OCI-LY1 (cell line): ENCODE measurements at regions not wholly inside any gene's neighbourhood (a gene's known extent, or its start where the extent isn't known, plus 50 kb on each side); places are given as distances from the start of the nearest gene placed in this dataset.

Source experiments
- H2AFZ ChIP-seq: fragments of 200-600 bp; sonication (generic), shearing (Covaris generic); 2 replicates; pipeline ENCODE4 v1.6.0; 2014; ENCODE audit warnings: antibody characterized with exemption, mild to moderate bottlenecking, low read length
- H3F3A ChIP-seq: fragments of 200-600 bp; sonication (generic), shearing (Covaris generic); 2 replicates; pipeline ENCODE4 v1.6.0; 2014; ENCODE audit warnings: mild to moderate bottlenecking, antibody characterized with exemption, low read length, moderate library complexity; ENCODE audit not compliant: insufficient read depth
- H3K27ac ChIP-seq: fragments of 200-600 bp; sonication (generic); 2 replicates; pipeline ENCODE4 v1.5.1; 2014; ENCODE audit warnings: low read length, mixed run types, mild to moderate bottlenecking, low read depth; ENCODE audit not compliant: poor library complexity, severe bottlenecking
- H3K27me3 ChIP-seq: fragments of 200-600 bp; sonication (generic); 2 replicates; pipeline ENCODE4 v1.6.0; 2014; ENCODE audit warnings: antibody characterized with exemption, mild to moderate bottlenecking, low read length, moderate library complexity; ENCODE audit not compliant: insufficient read depth
- H3K36me3 ChIP-seq: fragments of 200-600 bp; sonication (generic); 2 replicates; pipeline ENCODE4 v1.6.1; 2014; ENCODE audit warnings: mild to moderate bottlenecking, antibody characterized with exemption, low read length, moderate library complexity, mixed read lengths; ENCODE audit not compliant: insufficient read depth
- H3K4me1 ChIP-seq: fragments of 200-600 bp; sonication (generic); 2 replicates; pipeline ENCODE4 v1.5.1; 2014; ENCODE audit warnings: mild to moderate bottlenecking, low read length, moderate library complexity; ENCODE audit not compliant: insufficient read depth, severe bottlenecking
- H3K4me2 ChIP-seq: fragments of 200-600 bp; sonication (generic), shearing (Covaris generic); 2 replicates; pipeline ENCODE4 v1.6.1; 2014; ENCODE audit warnings: low read length
- H3K4me3 ChIP-seq: fragments of 200-600 bp; sonication (generic); 2 replicates; pipeline ENCODE4 v1.5.1; 2014; ENCODE audit warnings: low read length, low read depth, mild to moderate bottlenecking, mixed read lengths; ENCODE audit not compliant: poor library complexity, severe bottlenecking
- H3K79me2 ChIP-seq: fragments of 200-600 bp; shearing (Covaris generic); 2 replicates; pipeline ENCODE4 v1.6.1; 2016; ENCODE audit warnings: mixed run types, low read length, mixed read lengths; ENCODE audit not compliant: insufficient read depth
- H3K9ac ChIP-seq: fragments of 200-600 bp; sonication (generic), shearing (Covaris generic); 2 replicates; pipeline ENCODE4 v1.6.1; 2014; ENCODE audit warnings: mild to moderate bottlenecking, low read length, mixed read lengths
- H3K9me2 ChIP-seq: fragments of 200-600 bp; sonication (generic), shearing (Covaris generic); 2 replicates; pipeline ENCODE4 v1.6.1; 2014; ENCODE audit warnings: low read depth, mild to moderate bottlenecking, low read length, mixed read lengths
- H3K9me3 ChIP-seq: fragments of 200-600 bp; shearing (Covaris generic); 2 replicates; pipeline ENCODE4 v1.6.1; 2014; ENCODE audit warnings: low read length, mixed read lengths
- H4K20me1 ChIP-seq: fragments of 200-600 bp; sonication (generic), shearing (Covaris generic); 2 replicates; pipeline ENCODE4 v1.6.0; 2016; ENCODE audit warnings: mild to moderate bottlenecking, low read length; ENCODE audit not compliant: insufficient read depth
- CTCF ChIP-seq: fragments of 200-600 bp; sonication (generic), shearing (Covaris generic); IDR thresholded peaks from 2 replicates; pipeline ENCODE4 v1.5.1; 2017; ENCODE audit warnings: mild to moderate bottlenecking, antibody characterized with exemption, low read length, moderate library complexity, mixed read lengths
- EZH2 ChIP-seq: fragments of 200-600 bp; sonication (generic), shearing (Covaris generic); IDR thresholded peaks from 2 replicates; pipeline ENCODE4 v1.8.0; 2017; ENCODE audit warnings: borderline replicate concordance, mixed run types, mild to moderate bottlenecking, antibody characterized with exemption, low read length, moderate library complexity, mixed read lengths

GRCh38 chr14:101083564-101084435 is 180.3 kb upstream of the RTL1 start:
- no peaks in the 10 kb centered on the region for H3K36me3 ChIP-seq
- no peak for TF ChIP-seq EZH2
- TF ChIP-seq CTCF = no peak

GRCh38 chr14:101084436-101084826 is 180.9 kb upstream of the RTL1 start:
- Histone ChIP-seq H3K27me3 (no peaks in the 10 kb centered on the region), H3K36me3 (no peaks in the 10 kb centered on the region), H4K20me1 (no peaks in the 10 kb centered on the region), H3K4me2 (no peak overlapping the region), H3K9me2 (no peaks in the 10 kb centered on the region), H3K4me3 (no peak overlapping the region), H3K27ac (no peak overlapping the region), H2AFZ (no peak overlapping the region), H3K4me1 (no peaks in the 10 kb centered on the region), H3K9me3 (no peaks in the 10 kb centered on the region), H3F3A (no peaks in the 10 kb centered on the region), H3K9ac (no peak overlapping the region), H3K79me2 (no peaks in the 10 kb centered on the region)
- no peak for TF ChIP-seq CTCF
- no peak for TF ChIP-seq EZH2

More at GRCh38 chr14:101083564-101084435, 180.3 kb upstream of the RTL1 start:
- no peak overlapping the region for H3K27ac ChIP-seq
- H3K4me2 ChIP-seq = no peak overlapping the region
- H3K4me3 ChIP-seq = no peak overlapping the region
- no peaks in the 10 kb centered on the region for H3K9me2 ChIP-seq
- H3K27me3 ChIP-seq = no peaks in the 10 kb centered on the region
- no peak overlapping the region for H2AFZ ChIP-seq
- H3F3A ChIP-seq = no peaks in the 10 kb centered on the region
- H3K4me1 ChIP-seq = no peaks in the 10 kb centered on the region
- no peaks in the 10 kb centered on the region for H3K79me2 ChIP-seq
- no peaks in the 10 kb centered on the region for H3K9me3 ChIP-seq
- no peaks in the 10 kb centered on the region for H4K20me1 ChIP-seq
- no peak overlapping the region for H3K9ac ChIP-seq

GRCh38 chr14:101086926-101087325 is 183.4 kb upstream of the RTL1 start:
- Histone ChIP-seq H4K20me1 (no peaks in the 10 kb centered on the region), H2AFZ (no peak overlapping the region), H3K27ac (no peak overlapping the region), H3K4me1 (no peaks in the 10 kb centered on the region), H3K9me2 (no peaks in the 10 kb centered on the region), H3K9ac (no peak overlapping the region), H3K4me2 (no peak overlapping the region), H3K79me2 (no peaks in the 10 kb centered on the region), H3F3A (no peaks in the 10 kb centered on the region), H3K27me3 (no peaks in the 10 kb centered on the region), H3K36me3 (no peaks in the 10 kb centered on the region), H3K4me3 (no peak overlapping the region), H3K9me3 (no peaks in the 10 kb centered on the region)
- no peak for TF ChIP-seq CTCF
- TF ChIP-seq EZH2 = no peak
